Mammary epithelial cell (primary cell): ENCODE measurements at regions not wholly inside any gene's neighbourhood (a gene's known extent, or its start where the extent isn't known, plus 50 kb on each side); places are given as distances from the start of the nearest gene placed in this dataset.

Source experiments
- EZH2 ChIP-seq: IDR thresholded peaks from 2 replicates; pipeline ENCODE4 v1.6.1; 2012; ENCODE audit warnings: low read length, inconsistent platforms, borderline replicate concordance
- TF ChIP-seq, protein P1 (sequence below), 2 donors: IDR thresholded peaks in 1 of 2; conservative IDR thresholded peaks in 1 of 2; 2 replicates each; pipeline ENCODE4 v1.5.1; 2011 to 2012; ENCODE audit warnings: inconsistent platforms in 2 of 2, low read length in 2 of 2, mild to moderate bottlenecking in 2 of 2, control low read depth in 1 of 2, low read depth in 1 of 2; ENCODE audit not compliant: insufficient read depth in 1 of 2; ENCODE audit errors: extremely low read depth in 1 of 2

DNA sequence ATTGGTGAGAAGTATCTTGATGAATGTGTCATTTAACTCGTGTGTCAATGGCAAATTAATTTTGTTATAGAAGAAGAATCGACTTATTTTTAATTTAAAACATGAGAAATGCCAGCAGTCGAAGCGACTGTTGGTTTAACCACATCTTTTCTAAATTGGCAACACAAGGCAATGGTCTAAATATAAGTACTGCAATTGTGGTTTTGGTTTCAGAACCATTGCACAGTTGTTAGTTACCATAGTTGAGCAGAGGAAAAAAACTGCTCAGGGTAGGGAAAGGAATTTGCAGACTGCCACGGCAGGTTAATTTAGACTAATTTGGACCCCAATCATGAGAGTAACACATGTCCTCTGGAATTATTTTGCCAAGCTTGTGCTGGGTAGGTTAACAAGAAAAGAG is 185.6 kb upstream of the RUNX1 start:
- TF ChIP-seq, protein P1, sequence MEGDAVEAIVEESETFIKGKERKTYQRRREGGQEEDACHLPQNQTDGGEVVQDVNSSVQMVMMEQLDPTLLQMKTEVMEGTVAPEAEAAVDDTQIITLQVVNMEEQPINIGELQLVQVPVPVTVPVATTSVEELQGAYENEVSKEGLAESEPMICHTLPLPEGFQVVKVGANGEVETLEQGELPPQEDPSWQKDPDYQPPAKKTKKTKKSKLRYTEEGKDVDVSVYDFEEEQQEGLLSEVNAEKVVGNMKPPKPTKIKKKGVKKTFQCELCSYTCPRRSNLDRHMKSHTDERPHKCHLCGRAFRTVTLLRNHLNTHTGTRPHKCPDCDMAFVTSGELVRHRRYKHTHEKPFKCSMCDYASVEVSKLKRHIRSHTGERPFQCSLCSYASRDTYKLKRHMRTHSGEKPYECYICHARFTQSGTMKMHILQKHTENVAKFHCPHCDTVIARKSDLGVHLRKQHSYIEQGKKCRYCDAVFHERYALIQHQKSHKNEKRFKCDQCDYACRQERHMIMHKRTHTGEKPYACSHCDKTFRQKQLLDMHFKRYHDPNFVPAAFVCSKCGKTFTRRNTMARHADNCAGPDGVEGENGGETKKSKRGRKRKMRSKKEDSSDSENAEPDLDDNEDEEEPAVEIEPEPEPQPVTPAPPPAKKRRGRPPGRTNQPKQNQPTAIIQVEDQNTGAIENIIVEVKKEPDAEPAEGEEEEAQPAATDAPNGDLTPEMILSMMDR (conservative IDR thresholded peaks at IDR 0.05 in 1 of 2, IDR thresholded peaks at IDR 0.05 in 1 of 2; ENCODE audit: extremely low read depth in 1 of 2, insufficient read depth in 1 of 2, low read depth in 1 of 2, low read length in 2 of 2) = no peak
- no peak for TF ChIP-seq EZH2
